ENCODE measurements at regions not wholly inside any gene's neighbourhood (a gene's known extent, or its start where the extent isn't known, plus 50 kb on each side); places are given as distances from the start of the nearest gene placed in this dataset.

DNA sequence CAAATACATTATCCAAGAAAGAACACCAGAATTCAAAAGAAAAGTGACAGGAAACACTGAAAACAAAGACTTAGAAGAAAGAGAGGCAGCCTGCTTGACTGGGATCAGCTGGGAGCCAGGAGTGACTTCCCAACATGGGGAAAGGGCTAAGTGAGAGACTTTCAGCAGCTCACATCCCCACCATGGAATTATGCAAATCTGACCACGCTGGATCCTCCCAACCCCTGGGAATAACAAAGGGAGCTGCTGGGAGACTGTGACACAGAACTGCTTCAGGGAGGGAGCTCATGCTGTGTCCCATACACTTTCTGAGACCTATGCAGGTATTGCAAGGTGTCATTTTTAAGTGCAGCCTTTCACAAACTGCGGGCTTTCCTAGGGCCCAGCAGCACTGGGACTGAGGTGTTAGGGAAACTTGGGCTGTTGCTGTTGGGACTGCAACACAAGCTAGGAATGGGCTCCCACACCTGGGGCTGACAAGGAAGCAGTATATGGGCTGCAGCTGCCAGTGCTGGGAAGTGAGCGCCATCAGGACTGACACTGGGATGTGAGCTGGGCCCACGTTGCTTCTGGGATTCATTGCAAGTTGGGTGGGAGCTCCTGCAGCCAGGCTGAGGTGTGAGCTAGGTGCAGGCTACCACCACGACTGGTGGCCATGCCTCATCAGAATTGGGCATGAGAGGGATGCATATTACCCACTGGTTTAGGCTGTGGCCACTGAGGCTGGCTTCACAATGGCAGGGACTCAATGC lies 139.1 kb downstream of the KDR start:
- no peak for DNase-seq

DNA sequence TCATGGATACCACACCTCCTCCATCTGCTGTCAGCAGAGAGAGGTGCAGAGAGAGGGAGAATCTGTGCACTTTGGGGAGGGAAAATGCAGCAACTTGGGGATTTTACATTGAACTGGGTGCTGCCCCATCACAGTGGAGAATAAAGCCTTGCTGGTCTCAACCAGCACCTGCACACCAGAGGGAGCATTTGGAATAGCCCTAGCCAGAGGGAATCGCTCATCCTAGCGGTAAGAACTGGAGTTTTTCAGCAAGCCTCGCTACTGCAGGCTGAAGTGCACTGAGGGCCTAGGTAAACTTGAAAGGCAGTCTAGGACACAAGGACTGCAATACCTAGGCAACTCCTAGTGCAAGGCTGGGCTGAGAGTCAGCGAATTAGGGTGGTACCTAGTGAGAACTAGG lies 148.7 kb downstream of the KDR start:
- DNase-seq, result no peak

DNA sequence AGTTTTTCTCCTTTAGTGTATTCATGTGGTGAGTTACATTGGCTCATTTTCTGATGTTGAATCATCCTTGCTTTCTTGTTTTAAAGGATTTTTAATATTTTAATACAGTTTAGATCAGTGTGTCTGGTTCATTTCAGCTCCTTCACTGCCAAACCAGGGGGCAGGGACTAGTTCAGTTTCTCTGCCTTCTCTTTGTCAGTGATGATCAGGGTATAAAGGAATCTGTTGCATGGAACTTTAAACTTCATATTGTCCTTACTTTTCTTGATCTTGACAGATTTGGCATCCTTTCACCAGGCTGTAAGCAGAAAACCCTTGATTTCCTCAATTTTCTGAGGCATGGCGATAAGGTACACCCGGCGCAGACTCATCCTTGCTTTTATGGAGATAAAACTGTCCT lies 149.4 kb downstream of the KDR start:
- no peak for DNase-seq

DNA sequence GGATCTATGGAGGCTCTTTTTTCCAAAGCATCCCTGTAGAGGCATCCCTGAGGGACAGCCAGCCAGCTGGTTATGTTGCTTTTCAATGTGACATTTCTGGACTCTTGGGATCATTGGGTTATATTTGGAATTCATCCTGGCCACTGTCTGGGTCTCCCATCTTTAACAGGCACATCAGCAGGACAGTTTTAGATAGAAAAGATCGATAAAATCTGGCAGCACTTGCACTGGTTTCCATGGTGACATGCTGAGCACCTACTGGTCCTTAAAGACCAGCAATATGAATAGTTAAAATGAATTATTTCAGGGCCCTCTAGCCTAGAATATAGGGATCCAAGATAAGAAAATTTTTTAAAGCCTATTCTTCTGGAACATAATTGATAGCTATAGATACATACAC lies 151.6 kb downstream of the KDR start:
- DNase-seq, result no peak

DNA sequence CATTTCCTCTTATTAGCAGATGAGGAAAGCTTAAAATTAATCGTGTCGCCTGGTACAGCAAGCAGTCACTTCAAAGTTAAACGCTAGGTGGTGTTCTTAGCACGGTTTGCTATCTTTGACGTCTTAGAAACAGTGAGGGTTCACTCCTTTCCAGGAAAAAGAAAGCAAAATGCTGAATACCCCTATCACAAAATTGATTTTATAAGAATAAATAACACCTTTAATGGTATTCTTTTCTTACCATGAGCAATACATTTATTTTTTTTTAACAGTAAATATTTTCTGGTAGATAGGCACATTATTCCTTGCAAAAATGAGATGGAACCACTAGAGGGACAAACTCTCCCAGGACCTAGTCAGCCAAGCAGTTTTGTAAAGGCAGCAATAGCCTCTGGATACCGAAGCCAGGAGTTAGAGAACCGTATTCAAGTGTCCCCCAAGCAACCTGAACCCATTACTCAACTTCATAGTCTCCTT lies 153.9 kb downstream of the KDR start:
- DNase-seq, result no peak

DNA sequence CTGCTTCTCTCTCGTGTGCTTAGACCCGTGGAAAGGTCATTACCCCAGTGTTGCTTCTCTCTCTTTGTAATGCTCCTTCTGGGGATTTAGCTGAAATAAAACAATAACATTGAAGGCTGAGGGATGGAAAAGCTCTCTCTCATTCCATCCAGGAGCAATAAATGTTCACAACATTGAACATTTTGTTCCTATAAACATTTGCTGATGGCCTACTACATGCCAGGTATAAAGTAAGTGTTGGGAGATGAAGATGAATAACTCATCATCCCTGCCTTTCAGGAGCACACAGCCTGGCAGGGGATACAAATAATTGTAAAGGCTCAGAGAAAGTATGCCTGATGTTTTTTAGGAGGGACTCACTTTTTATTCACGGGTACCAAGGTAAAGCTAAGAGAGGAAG lies 158.1 kb downstream of the KDR start:
- no peak for DNase-seq

DNA sequence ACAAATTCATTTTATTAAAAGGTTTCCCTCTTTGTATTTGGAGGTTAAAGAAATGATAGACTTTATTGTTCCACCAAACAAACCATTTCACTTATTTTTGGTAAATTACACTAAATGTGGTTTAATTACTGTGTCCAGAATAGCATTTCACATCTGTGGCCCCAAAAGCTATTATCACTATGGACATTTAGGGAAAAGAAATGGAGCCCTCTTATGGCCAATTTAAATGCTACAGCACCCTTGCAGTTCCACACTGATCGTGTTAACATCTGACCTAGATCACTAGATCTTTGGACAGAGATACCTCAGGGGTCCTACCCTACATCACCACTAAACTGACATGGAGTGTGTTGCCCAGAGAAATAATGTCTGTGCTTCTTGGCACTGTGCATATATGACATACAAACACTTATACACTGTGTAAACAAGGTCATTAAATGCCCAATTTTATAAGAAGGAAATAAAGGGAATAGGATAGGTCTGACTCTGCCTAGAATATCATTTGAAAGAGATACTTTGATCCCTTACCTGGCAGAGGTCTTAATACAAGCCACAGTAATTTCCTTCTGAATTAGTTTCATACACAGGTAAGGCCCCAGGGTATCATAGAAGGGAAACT lies 163.9 kb downstream of the KDR start:
- no peak for DNase-seq

DNA sequence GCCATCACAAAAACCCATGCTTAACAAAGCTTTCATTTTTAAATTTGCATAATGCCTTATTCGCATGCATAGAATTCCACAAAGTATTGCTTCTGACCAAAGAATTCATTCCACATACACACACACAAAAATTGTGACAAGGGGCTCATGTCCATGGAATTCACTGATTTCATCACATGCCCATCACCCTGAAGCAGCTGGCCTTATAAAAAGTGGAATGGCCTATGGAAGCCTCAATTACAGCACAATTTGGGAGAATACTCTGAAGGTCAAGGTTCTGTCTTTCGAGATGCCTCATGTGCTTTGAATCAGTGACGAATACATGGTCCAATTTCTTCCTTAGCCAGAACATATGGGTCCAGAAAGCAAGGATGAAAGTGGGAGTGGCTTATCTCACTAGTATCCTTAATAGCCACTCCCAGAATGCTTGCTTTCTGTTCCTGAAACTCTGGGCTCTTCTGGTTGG lies 165.7 kb downstream of the KDR start:
- DNase-seq, result no peak

DNA sequence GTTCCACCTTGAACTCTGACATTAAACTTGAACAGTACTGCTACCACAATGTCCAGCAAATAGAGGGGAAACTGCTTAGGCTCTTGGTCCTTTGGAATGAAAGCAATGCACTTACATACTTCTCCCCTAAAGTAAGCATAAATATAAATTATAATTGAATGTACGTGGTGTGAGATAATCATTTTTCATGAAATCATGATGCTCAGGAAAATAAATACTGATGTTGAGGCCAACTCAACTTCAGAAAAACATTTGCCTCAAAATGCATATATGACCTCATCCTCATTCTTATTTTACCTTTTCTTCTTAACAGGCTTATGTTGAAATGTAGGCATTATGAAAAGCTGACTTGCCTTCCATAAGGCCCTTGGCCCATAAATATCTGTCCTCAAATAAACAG lies 166.3 kb downstream of the KDR start:
- DNase-seq, result no peak

DNA sequence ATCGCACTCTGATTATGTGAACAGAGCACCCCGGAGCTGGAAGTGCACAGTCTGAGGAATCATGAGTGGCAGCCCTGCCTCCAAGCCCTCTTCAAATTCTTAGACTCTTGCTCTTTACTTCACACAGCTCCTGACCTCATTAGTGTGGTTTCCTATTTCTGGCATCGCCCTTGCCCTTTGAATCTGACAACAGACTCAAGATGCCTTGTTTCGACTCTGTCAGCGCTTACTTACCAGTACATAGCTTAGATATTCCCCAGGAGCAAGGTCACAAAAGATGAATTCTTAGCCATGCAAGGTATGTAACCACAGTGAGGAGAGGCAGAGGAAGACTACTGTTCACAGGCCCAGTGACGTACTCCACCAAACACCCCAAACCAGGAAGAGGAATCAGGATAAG lies 167.2 kb downstream of the KDR start:
- no peak for DNase-seq

DNA sequence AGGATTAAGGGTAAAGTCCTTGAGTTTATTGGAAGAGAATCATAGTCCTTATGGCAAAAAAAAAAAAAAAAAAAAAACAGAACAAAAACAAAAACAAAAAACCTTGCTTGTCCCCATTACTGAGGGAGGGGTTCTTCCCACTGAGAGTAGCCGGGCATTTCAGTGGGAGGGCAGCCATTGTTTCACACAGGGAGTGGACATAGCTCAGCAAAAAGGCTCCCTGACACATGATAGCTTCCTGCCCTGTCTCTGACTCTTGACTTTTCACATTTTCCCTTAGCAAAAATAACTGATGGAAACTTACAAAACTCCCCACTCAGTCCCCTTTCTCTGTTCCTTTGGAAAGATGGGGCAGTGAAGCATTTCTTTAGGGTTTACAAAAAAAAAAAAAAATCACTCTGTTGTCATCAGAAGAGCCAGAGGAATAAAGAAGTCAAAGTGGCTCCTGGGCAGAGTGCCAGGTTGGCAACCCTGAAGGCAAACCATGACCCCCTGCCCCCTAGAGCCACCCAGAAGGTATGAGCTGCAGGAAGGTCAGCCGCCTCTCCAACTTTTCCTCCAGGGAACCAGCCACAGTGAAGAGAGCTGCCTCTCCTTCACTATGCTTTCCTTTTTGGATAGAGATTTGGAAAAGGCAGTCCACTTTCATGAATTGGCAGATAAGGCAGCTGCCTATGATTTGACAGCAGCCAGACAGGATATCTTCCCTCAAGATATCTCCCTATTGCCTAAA lies 170.6 kb downstream of the KDR start:
- DNase-seq, result no peak

DNA sequence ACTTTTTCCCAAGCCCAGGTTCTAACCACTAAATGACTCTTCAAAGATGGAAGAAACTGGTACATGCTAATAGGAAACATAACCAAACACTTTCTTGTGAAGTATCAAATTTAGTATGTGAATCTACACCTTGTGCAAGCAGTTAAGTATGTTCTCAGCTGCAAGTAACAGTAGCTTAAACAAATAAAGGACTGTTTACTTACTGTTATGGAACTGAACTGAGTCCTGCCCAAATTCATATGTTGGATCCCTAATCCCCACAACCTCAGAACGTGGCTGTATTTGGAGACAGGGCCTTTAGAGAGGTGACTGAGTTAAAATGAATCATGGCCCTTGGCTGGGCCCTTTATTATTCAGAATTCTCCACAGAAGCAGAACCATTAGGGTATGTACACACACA lies 178.7 kb downstream of the KDR start:
- peak in 1 of 2 experiments; percentile 16 for DNase-seq

DNA sequence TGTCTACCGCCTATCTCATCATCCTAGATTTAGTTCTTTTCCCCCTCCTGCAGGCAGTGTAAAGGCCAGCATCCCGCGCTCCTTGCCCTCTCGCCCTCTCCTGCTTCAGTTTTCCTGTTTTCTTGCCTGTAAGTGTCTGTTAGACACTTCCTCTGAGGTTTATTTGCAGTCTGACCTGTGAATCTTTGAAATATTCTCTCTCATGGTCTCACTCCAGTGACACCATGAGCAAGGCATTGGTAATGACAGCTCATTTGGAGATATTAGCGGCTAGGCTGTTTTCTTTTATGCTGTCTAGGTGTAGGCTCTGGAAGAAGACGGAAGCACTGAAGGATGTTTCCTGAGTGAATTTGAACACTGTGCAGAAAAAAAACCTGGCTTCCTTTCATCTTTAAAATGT lies 179.6 kb downstream of the KDR start:
- DNase-seq, result no peak

DNA sequence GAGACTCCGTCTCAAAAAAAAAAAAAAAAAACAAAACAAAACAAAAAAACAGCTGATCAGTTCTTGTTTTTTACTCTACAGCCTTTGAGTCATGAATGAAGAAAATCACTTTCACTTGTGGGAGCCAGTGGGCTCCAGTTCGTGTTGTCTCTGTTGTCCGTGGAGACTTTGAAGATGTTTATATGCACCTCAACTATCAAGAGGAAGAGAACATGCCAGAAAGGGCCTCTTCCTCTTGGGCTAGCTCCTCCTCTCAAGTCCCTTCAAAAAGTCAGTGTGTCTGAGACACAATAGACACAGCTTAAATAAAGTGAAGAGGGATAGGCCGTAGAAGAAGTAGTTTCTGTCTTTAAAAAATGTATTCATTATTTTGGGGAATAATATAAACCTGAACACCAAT lies 182.7 kb downstream of the KDR start:
- DNase-seq, result no peak

DNA sequence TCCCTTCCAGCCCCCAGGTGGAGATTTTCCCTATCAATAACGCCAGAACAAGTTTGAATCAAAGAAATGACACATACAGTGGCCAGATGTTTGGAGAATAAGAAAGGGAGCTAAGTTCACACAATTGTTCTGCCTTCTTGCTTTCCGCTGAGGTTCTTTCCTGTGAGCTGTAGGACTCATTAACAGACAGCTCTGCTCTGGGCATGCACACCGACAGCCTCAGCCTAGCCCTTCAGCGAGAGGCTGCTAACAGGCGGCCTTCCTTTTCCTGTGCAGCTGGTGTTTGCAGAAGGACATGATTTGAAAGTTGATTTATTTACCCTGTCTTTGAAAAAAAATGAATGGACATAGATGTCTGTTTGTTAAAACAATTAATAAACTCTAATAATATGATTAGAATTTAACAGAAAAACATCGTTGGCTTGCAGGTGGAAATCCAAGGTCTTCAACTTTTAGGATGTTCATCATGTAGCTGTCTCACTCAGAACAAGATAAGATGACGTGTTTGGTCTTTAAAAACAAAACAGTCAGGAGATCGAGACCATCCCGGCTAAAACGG lies 183.3 kb downstream of the KDR start:
- no peak for DNase-seq

DNA sequence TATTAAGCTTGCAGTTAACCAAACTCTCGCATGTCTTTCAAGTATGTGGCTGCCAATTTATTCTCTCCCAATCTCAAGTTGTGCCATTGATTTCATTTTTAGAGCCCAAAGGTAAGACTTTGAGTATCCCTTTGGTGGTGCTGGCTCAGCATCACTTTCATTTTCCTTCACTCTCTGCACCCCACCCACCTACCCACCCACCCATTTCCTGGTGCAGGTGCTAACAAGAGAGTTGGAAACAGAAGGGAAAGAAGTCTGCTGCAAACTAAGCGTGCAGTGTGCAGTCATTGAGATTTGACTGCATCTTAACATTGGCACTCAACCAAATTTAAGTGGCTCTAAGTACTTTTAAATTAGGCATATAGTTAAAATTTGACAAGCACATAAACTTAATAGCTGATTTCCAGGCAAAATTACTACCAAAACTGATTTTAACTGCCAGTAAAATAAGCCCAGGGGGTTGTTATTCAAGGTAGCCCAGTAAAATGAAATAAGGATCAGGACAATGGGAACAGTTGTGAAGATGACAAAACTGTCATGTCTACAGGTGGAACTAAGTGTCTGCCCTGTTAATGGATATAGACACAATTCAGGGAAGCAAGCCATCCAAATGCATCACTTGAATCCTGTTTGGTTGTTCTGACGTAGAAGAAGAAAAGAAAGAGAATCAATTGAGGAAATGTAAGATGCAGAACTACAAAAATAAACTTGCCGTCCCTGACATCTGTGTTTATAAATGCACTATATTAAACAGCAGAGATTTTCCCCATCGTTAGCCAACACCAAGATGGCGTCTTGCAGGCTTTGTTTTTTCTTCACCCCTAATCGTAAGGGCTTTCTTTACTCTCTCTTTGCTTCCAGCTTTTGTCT lies 184.2 kb downstream of the KDR start:
- DNase-seq, result peak; percentile 62 to 76

DNA sequence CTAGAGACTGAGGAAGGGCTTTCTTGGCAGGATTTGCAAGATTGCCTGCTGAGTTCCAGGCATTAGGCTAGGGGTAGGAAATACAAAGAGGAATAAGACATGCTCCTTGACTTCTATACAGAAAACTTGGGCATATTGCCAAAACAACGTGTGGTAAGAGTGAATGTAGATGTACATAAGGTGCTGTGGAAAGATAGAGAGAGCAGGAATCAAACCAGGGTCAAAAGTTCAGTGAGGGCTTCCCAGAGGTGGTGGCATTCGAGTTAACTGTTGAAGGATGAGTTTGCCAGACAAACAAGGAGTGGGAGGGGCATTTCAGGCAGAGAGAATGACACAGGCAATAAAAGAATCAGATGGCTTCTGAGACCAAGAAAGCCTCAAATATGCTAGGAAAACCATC lies 187.9 kb downstream of the KDR start:
- no peak for DNase-seq

DNA sequence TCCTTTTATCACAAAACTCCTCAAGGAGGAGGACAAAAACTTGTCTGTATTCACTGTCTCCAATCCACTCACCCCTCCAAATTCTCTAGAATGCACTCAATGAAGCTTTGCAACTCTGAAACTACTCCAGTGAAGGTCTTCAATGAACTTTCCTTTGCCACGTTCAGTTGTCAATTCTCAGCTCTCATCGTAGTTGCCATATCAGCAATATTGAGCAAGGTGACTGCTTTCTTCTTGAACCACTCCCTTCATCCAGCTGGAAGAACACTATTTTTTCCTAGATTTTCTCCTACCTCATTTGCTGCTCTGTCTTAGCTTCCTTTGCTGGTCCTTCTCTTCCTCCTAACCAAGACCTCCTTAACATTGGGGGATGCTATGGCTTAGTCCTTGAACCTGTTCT lies 191.8 kb downstream of the KDR start:
- DNase-seq, result no peak

DNA sequence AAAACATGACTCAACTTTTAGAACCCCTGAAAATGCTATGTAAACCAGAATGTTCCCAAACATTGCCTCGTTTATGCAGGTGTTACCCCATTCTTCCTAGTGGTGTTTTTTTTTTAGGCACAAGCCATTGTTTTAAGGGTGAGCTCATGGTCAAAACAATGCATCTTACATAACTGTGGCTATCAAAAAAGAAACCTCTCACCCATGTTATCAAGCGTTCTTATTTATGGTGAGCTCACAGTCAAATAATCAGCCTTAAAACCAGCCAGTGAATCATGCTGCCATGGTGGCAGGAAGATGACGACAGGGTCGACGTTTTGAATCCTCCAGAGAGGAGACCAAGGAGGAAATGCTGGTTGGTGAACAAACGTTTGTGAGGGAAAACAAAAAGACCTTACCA lies 195.2 kb downstream of the KDR start:
- DNase-seq, result no peak

DNA sequence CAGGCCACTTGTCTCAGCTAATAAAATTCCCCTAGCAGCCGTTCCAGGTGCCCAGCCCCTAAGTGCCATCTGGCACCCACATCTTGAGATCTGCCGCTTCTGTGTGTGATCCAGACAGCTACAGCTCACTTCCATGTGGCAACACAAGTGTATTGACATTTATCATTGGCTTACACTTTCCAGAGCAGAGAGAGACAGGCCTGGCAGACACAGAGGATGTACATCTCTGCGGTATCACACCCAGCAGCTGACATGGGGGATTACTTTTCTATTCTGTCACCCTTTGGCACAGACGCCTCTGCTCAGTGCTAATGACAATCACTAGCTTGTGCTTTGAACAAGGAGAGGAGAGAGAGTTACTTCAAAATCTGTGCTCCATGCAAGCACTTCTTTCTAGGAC lies 195.9 kb downstream of the KDR start:
- peak; percentile 21 to 25 for DNase-seq

DNA sequence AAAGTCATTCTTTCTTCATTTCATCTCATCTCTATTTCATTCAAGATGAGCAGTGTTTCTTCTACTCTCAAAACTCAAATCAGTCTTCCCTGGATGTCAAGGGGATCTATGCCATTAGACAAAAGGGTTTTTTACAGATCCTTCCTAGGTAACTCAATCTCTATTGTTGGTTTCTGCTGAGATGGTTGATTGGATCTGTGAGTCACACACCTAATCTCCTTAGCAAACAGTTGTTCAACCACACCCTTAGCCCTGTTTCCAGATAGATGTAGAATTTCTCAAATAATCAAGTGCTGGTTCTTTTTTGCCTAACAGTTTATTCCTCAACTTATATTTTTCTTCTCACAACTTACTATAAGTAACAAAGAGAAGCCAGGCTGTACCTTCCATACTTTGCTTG lies 200.5 kb downstream of the KDR start:
- no peak for DNase-seq

DNA sequence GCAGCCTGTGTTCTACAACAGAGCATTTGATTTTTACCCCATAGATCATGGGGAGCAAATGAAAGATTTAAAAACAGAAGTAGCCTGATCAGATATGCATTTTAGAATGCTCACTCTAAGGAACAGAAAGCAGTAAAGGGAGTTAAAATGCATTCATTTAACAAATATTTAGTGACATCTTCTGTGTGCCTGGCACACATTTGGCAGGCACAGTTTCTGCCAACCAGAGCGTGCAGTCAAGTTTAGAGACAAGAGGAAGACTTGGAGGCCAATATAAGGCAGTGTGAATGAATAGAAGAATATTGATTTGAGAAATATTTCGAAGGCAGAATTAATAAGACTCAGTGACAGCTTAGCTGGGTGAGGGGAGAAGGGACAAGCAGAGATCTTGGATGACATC lies 210.1 kb downstream of the KDR start:
- no peak for DNase-seq

DNA sequence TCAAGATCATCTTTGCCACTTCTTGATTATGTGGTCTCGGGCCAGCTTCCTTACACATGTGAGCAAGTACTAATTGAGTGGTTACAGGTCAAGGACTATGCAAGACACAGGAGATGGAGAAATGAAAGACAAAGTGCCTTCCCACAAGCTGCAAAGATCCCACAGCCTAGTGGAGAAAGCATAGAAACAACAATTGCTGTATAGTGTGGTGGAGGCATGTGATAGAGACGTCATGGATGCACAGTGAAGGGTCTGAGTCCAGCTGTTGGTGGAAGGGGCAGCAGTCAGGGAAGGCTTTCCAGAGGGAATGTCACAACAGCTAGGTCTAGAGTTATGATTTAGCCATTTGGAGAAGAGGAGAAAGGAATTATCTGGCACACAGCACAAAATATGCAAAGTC lies 210.6 kb downstream of the KDR start:
- no peak for DNase-seq
